ENCODE measurements at regions not wholly inside any gene's neighbourhood (a gene's known extent, or its start where the extent isn't known, plus 50 kb on each side); places are given as distances from the start of the nearest gene placed in this dataset.

- no peak overlapping the region for H3K4me2 ChIP-seq (ENCODE audit: low read length)
- no peaks in the 10 kb centered on the region for H4K20me1 ChIP-seq (ENCODE audit: insufficient read depth, low read length)
- H3K27ac ChIP-seq (ENCODE audit: low read depth, low read length, poor library complexity, severe bottlenecking) = no peak overlapping the region
- H3K36me3 ChIP-seq (ENCODE audit: insufficient read depth, low read length) = no peaks in the 10 kb centered on the region
- no peaks in the 10 kb centered on the region for H3K79me2 ChIP-seq (ENCODE audit: insufficient read depth, low read depth, low read length)
- TF ChIP-seq CTCF (conservative IDR thresholded peaks at IDR 0.05; ENCODE audit: low read length) (no peak), EZH2phosphoT487 (IDR thresholded peaks at IDR 0.05; ENCODE audit: borderline replicate concordance, low read depth, low read length) (no peak)
- H3K4me1 ChIP-seq (ENCODE audit: insufficient read depth, low read length, poor library complexity, severe bottlenecking) = no peaks in the 10 kb centered on the region
- intact Hi-C loops (cut with micrococcal nuclease; ENCODE audit: unreplicated experiment) = no loop called here
- no TSS peak for BruUV-seq (replicated peaks)
- no peak overlapping the region for H3K4me3 ChIP-seq (ENCODE audit: low read depth, low read length, poor library complexity, severe bottlenecking)
- no peaks in the 10 kb centered on the region for H3K9me3 ChIP-seq (ENCODE audit: low read length)
- ChIA-PET POLR2A (interaction anchor here (0.6 to 1.1 kb wide), 2 partner anchors 12 to 964 kb away, joined by 4 to 7 read pairs; no protein-coding TSS in a partner anchor), CTCF (ENCODE audit: unreplicated experiment) (no interaction called here)
- no peak overlapping the region for H2AFZ ChIP-seq (ENCODE audit: low read length)
- no peak for DNase-seq (ENCODE audit: low spot score)
- no peaks in the 10 kb centered on the region for H3K9me2 ChIP-seq (ENCODE audit: insufficient read depth, low read length)
These were observed 1097.5 kb upstream of the SLC39A10 start for GRCh38 chr2:194559523-194559922.

- H3K36me3 ChIP-seq (ENCODE audit: insufficient read depth, low read length) = no peaks in the 10 kb centered on the region
- BruUV-seq (replicated peaks) = no TSS peak
- H3K4me1 ChIP-seq (ENCODE audit: insufficient read depth, low read length, poor library complexity, severe bottlenecking) = no peaks in the 10 kb centered on the region
- intact Hi-C loops (cut with micrococcal nuclease; ENCODE audit: unreplicated experiment) = no loop called here
- H3K4me3 ChIP-seq (ENCODE audit: low read depth, low read length, poor library complexity, severe bottlenecking) = no peak overlapping the region
- H2AFZ ChIP-seq (ENCODE audit: low read length) = no peak overlapping the region
- CTCF ChIA-PET (ENCODE audit: unreplicated experiment) = no interaction called here
- no peaks in the 10 kb centered on the region for H3K9me2 ChIP-seq (ENCODE audit: insufficient read depth, low read length)
- POLR2A ChIA-PET = no interaction called here
- H3K9me3 ChIP-seq (ENCODE audit: low read length) = no peaks in the 10 kb centered on the region
- H4K20me1 ChIP-seq (ENCODE audit: insufficient read depth, low read length) = no peaks in the 10 kb centered on the region
- no peak overlapping the region for H3K4me2 ChIP-seq (ENCODE audit: low read length)
- H3K79me2 ChIP-seq (ENCODE audit: insufficient read depth, low read depth, low read length) = no peaks in the 10 kb centered on the region
- no peak for TF ChIP-seq EZH2phosphoT487 (IDR thresholded peaks at IDR 0.05; ENCODE audit: borderline replicate concordance, low read depth, low read length)
- TF ChIP-seq CTCF (conservative IDR thresholded peaks at IDR 0.05; ENCODE audit: low read length) = no peak
- H3K27ac ChIP-seq (ENCODE audit: low read depth, low read length, poor library complexity, severe bottlenecking) = no peak overlapping the region
- DNase-seq (ENCODE audit: low spot score) = no peak
These were observed 1099.0 kb upstream of the SLC39A10 start for GRCh38 chr2:194557993-194558392.

GRCh38 chr2:194556629-194557028 lies 1100.4 kb upstream of the SLC39A10 start:
- ChIA-PET CTCF (ENCODE audit: unreplicated experiment) (no interaction called here), POLR2A (no interaction called here)
- intact Hi-C loops (cut with micrococcal nuclease; ENCODE audit: unreplicated experiment) = no loop called here
- Histone ChIP-seq H2AFZ (ENCODE audit: low read length) (no peak overlapping the region), H3K79me2 (ENCODE audit: insufficient read depth, low read depth, low read length) (no peaks in the 10 kb centered on the region), H3K9me2 (ENCODE audit: insufficient read depth, low read length) (no peaks in the 10 kb centered on the region), H3K4me3 (ENCODE audit: low read depth, low read length, poor library complexity, severe bottlenecking) (no peak overlapping the region), H3K4me1 (ENCODE audit: insufficient read depth, low read length, poor library complexity, severe bottlenecking) (no peaks in the 10 kb centered on the region), H3K9me3 (ENCODE audit: low read length) (no peaks in the 10 kb centered on the region), H3K36me3 (ENCODE audit: insufficient read depth, low read length) (no peaks in the 10 kb centered on the region), H4K20me1 (ENCODE audit: insufficient read depth, low read length) (no peaks in the 10 kb centered on the region), H3K27ac (ENCODE audit: low read depth, low read length, poor library complexity, severe bottlenecking) (no peak overlapping the region), H3K4me2 (ENCODE audit: low read length) (no peak overlapping the region)
- no peak for DNase-seq (ENCODE audit: low spot score)
- no peak for TF ChIP-seq EZH2phosphoT487 (IDR thresholded peaks at IDR 0.05; ENCODE audit: borderline replicate concordance, low read depth, low read length)
- no peak for TF ChIP-seq CTCF (conservative IDR thresholded peaks at IDR 0.05; ENCODE audit: low read length)
- no TSS peak for BruUV-seq (replicated peaks)
